A549 (cell line): ENCODE measurements at regions not wholly inside any gene's neighbourhood (a gene's known extent, or its start where the extent isn't known, plus 50 kb on each side); places are given as distances from the start of the nearest gene placed in this dataset.
"Not testable (repeated sequence)": the region's sequence is repeated elsewhere in the genome, so short reads cannot be mapped to it uniquely, and the experiment has no call there.

ENCODE experiments used
- ATAC-seq, 2 experiments: fragments of 200-7000 bp in 1 of 2; fragments of >200 bp in 1 of 2; cut with Nextera tagmentation in 1 of 2; cut with Tn5 transposase in 1 of 2; 3 replicates each; pipeline versions ENCODE4 v1.8.0 to v1.9.1; 2018 to 2020; ENCODE audit warnings: mild to moderate bottlenecking in 1 of 2, moderate library complexity in 1 of 2
- CTCF ChIA-PET: fragments of 300-600 bp; sonication (Branson Sonifier 250); formaldehyde crosslinking; extraction: SDS; loops from one replicate; lab custom pipeline; 2021; ENCODE audit warnings: antibody characterized with exemption, inconsistent platforms; lab: Yijun Ruan, JAX
- POLR2A ChIA-PET: fragments of 350-600 bp; formaldehyde crosslinking; extraction: SDS; loops from one replicate; lab custom pipeline; 2021; ENCODE audit warnings: antibody characterized with exemption, inconsistent platforms; lab: Yijun Ruan, JAX
- DNase-seq, 2 experiments: peaks; one replicate each; pipeline versions ENCODE4 v3.0.0 to v3.0.0-alpha.2; 2011 to 2016; ENCODE audit warnings: low read depth in 1 of 2, low spot score in 1 of 2
- FAIRE-seq: peaks from 2 replicates; lab custom pipeline; 2011; peaks lifted over from hg19 to GRCh38; lab: Jason Lieb, UNC
- H3K27ac ChIP-seq, 2 experiments: fragments of >200 bp; sonication (Bioruptor Twin); formaldehyde crosslinking; 3 replicates each; pipeline ENCODE4 v1.5.1; 2016 to 2017
- H3K4me1 ChIP-seq: fragments of >200 bp; sonication (Bioruptor Twin); formaldehyde crosslinking; 3 replicates; pipeline ENCODE4 v1.6.1; 2016
- H3K4me2 ChIP-seq: fragments of >200 bp; sonication (Bioruptor Twin); formaldehyde crosslinking; 3 replicates; pipeline ENCODE4 v1.6.1; 2016
- H3K4me3 ChIP-seq: fragments of >200 bp; sonication (Bioruptor Twin); formaldehyde crosslinking; 3 replicates; pipeline ENCODE4 v1.5.1; 2016
- H3K9me3 ChIP-seq: fragments of >200 bp; sonication (Bioruptor Twin); formaldehyde crosslinking; 3 replicates; pipeline ENCODE4 v1.6.1; 2016
- ATOH8 ChIP-seq: fragments of 250-450 bp; sonication (Bioruptor Pico); IDR thresholded peaks from 2 replicates; pipeline ENCODE4 v1.5.0; 2020; ENCODE audit warnings: low read depth, mild to moderate bottlenecking, moderate library complexity
- CBX8 ChIP-seq: fragments of 200-600 bp; sonication (generic); IDR thresholded peaks from 2 replicates; pipeline ENCODE4 v1.6.1; 2016
- CHD2 ChIP-seq: fragments of 150-350 bp; IDR thresholded peaks from 2 replicates; pipeline ENCODE4 v1.6.1; 2014; ENCODE audit warnings: low read length; ENCODE audit not compliant: partially characterized antibody
- EHF ChIP-seq: fragments of 250-450 bp; sonication (Bioruptor Pico); IDR thresholded peaks from 2 replicates; pipeline ENCODE4 v1.5.0; 2020; ENCODE audit warnings: mild to moderate bottlenecking
- EHMT2 ChIP-seq: fragments of 200-600 bp; sonication (generic); IDR thresholded peaks from 2 replicates; pipeline ENCODE4 v1.6.1; 2016; ENCODE audit warnings: antibody characterized with exemption, low read depth, mild to moderate bottlenecking, moderate library complexity
- GATA3 ChIP-seq: IDR thresholded peaks from 2 replicates; pipeline ENCODE4 v1.6.1; 2012; ENCODE audit warnings: borderline replicate concordance
- HEYL ChIP-seq: fragments of 250-450 bp; sonication (Bioruptor Pico); IDR thresholded peaks from 2 replicates; pipeline ENCODE4 v1.8.0; 2021; ENCODE audit warnings: mild to moderate bottlenecking, moderate library complexity
- HOXA7 ChIP-seq: fragments of 250-450 bp; sonication (Bioruptor Pico); IDR thresholded peaks from 2 replicates; pipeline ENCODE4 v1.5.0; 2020; ENCODE audit warnings: mild to moderate bottlenecking, moderate library complexity
- HOXB5 ChIP-seq: fragments of 250-450 bp; sonication (Bioruptor Pico); IDR thresholded peaks from 2 replicates; pipeline ENCODE4 v1.5.0; 2020; ENCODE audit warnings: mild to moderate bottlenecking, moderate library complexity
- JUNB ChIP-seq: fragments of >200 bp; sonication (Bioruptor Twin); formaldehyde crosslinking; IDR thresholded peaks from 2 replicates; pipeline ENCODE4 v1.6.1; 2016
- MAZ ChIP-seq: fragments of 150-350 bp; IDR thresholded peaks from 2 replicates; pipeline ENCODE4 v1.6.1; 2014; ENCODE audit warnings: antibody characterized with exemption, low read depth, low read length, borderline replicate concordance
- NPAS2 ChIP-seq: fragments of 250-450 bp; sonication (Bioruptor Pico); IDR thresholded peaks from 2 replicates; pipeline ENCODE4 v1.8.0; 2022; ENCODE audit warnings: mild to moderate bottlenecking, moderate library complexity, borderline replicate concordance
- PHF8 ChIP-seq: fragments of 200-600 bp; sonication (generic); IDR thresholded peaks from 2 replicates; pipeline ENCODE4 v1.6.1; 2016; ENCODE audit warnings: low read depth, mild to moderate bottlenecking, antibody characterized with exemption, moderate library complexity, borderline replicate concordance
- RAD21 ChIP-seq, 2 experiments: fragments of >200 bp in 1 of 2; sonication (Bioruptor Twin) in 1 of 2; formaldehyde crosslinking in 1 of 2; IDR thresholded peaks in 1 of 2; conservative IDR thresholded peaks in 1 of 2; 2 replicates in 1 of 2; 3 replicates in 1 of 2; pipeline ENCODE4 v1.6.1; 2012 to 2018; ENCODE audit warnings: inconsistent platforms in 1 of 2
- RARB ChIP-seq: fragments of 250-450 bp; sonication (Bioruptor Pico); IDR thresholded peaks from 2 replicates; pipeline ENCODE4 v1.8.0; 2021; ENCODE audit warnings: mild to moderate bottlenecking, moderate library complexity
- RCOR1 ChIP-seq: fragments of 150-350 bp; IDR thresholded peaks from 2 replicates; pipeline ENCODE4 v1.6.1; 2014; ENCODE audit warnings: antibody characterized with exemption, low read length, low read depth
- ZC3H11A ChIP-seq: fragments of 450-650 bp; IDR thresholded peaks from 2 replicates; pipeline ENCODE4 v1.6.1; 2014; ENCODE audit warnings: antibody characterized with exemption, mild to moderate bottlenecking
- ZFP36 ChIP-seq: fragments of 450-650 bp; IDR thresholded peaks from 2 replicates; pipeline ENCODE4 v1.6.1; 2014; ENCODE audit warnings: borderline replicate concordance; ENCODE audit not compliant: partially characterized antibody
- WGBS: methylation state at CpG from one replicate; pipeline ENCODE4 v1.1.6; 2017; ENCODE audit errors: missing lambda C conversion rate; 5-methylcytosine and 5-hydroxymethylcytosine counted together
- TF ChIP-seq, protein P1 (sequence below): IDR thresholded peaks from 2 replicates; pipeline ENCODE4 v1.6.1; 2012; ENCODE audit warnings: low read depth, borderline replicate concordance
- TF ChIP-seq, protein P2 (sequence below): fragments of 150-350 bp; IDR thresholded peaks from 2 replicates; pipeline ENCODE4 v1.6.1; 2014; ENCODE audit warnings: low read depth, mild to moderate bottlenecking, low read length

DNA sequence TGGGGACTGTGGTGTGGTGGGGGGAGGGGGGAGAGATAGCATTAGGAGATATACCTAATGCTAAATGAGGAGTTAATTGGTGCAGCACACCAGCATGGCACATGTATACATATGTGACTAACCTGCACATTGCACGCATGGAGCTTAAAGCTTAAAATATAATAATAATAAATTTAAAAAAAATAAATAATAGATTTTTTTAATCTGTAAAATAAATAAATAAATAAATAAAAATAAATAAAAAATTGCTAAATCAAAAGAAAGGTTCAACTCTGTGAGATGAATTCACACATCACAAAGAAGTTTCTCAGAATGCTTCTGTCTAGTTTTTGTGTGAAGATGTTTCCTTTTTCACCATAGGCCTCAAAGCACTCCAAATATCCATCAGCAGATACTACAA lies 1793.7 kb downstream of the UQCRFS1 start:
- CTCF ChIA-PET, POLR2A ChIA-PET, ATAC-seq, DNase-seq, H3K9me3 ChIP-seq, FAIRE-seq, H3K27ac ChIP-seq, H3K4me2 ChIP-seq, H3K4me1 ChIP-seq, H3K4me3 ChIP-seq: not testable (repeated sequence)
- WGBS, result 96% methylated on average over 1 of the region's 1 CpG

DNA sequence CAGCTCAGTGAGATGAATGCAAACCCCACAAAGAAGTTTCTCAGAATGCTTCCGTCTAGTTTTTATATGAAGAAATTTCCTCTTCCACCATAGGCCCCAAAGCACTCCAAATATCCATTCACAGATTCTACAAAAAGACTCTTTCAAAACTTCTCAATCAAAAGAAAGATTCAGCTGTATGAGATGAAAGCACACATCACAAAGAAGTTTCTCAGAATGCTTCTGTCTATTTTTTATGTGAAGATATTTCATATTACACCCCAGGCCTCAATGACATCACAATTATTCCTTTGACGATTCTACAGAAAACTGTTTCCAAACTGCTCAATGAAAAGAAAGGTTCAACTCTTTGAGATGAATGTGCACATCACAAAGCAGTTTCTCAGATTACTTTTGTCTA lies 1819.4 kb downstream of the UQCRFS1 start:
- H3K9me3 ChIP-seq, result peaks cover 12% of the 10 kb centered on the region; the same call in 2 of the 3 replicates
- DNase-seq, result no peak
- H3K4me2 ChIP-seq, result no peak overlapping the region
- TF ChIP-seq EHMT2, result no peak
- TF ChIP-seq EHF (CRISPR knock-in tag), result no peak
- TF ChIP-seq, protein P1, sequence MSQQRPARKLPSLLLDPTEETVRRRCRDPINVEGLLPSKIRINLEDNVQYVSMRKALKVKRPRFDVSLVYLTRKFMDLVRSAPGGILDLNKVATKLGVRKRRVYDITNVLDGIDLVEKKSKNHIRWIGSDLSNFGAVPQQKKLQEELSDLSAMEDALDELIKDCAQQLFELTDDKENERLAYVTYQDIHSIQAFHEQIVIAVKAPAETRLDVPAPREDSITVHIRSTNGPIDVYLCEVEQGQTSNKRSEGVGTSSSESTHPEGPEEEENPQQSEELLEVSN, result no peak
- no peak for TF ChIP-seq JUNB
- TF ChIP-seq RARB, result no peak
- TF ChIP-seq CBX8, result no peak
- TF ChIP-seq PHF8, result no peak
- TF ChIP-seq MAZ, result no peak
- TF ChIP-seq ATOH8 (CRISPR knock-in tag), result no peak
- no peak for TF ChIP-seq RAD21 (conservative IDR thresholded peaks at IDR 0.05 in 1 of 2, IDR thresholded peaks at IDR 0.05 in 1 of 2)
- no peak for TF ChIP-seq HOXB5 (CRISPR knock-in tag)
- no peak for TF ChIP-seq ZC3H11A
- no peak for TF ChIP-seq ZFP36
- TF ChIP-seq HOXA7 (CRISPR knock-in tag), result no peak
- TF ChIP-seq RCOR1, result no peak
- TF ChIP-seq HEYL (CRISPR knock-in tag), result no peak
- TF ChIP-seq, all 56 proteins: peak for 0
- ChIA-PET POLR2A (no interaction called here), CTCF (no interaction called here)
- FAIRE-seq (no peak), ATAC-seq (no peak)
- 55% methylated on average over 2 of the region's 2 CpGs for WGBS
- no peak overlapping the region for H3K27ac ChIP-seq
- H3K4me1 ChIP-seq, result no peaks in the 10 kb centered on the region
- H3K4me3 ChIP-seq, result no peak overlapping the region

DNA sequence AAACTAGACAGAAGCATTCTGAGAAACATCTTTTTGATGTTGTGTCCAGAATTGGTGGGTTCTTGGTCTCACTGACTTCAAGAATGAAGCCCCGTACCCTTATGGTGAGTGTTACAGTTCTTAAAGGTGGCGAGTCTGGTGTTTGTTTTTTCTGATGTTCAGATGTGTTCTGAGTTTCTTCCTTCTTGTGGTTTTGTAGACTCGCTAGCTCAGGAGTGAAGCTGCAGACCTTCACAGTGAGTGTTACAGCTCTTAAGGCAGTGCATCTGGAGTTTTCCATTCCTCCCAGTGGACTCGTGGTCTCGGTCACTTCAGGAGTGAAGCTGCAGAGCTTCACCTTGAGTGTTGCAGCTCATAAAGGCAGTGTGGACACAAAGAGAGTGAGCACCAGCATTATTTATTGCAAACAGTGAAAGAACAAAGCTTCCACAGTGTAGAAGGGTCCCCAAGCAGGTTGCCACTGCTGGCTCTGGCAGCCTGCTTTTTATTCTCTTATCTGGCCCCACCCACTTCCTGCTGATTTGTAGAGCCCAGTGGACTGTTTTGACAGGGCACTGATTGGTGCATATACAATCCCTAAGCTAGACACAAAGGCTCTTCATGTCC lies 1820.8 kb downstream of the UQCRFS1 start:
- ChIA-PET CTCF (no interaction called here), POLR2A (no interaction called here)
- H3K4me2 ChIP-seq, result no peak overlapping the region
- TF ChIP-seq RAD21 (conservative IDR thresholded peaks at IDR 0.05 in 1 of 2, IDR thresholded peaks at IDR 0.05 in 1 of 2), result no peak
- TF ChIP-seq GATA3, result no peak
- TF ChIP-seq NPAS2 (CRISPR knock-in tag), result no peak
- TF ChIP-seq, protein P2, sequence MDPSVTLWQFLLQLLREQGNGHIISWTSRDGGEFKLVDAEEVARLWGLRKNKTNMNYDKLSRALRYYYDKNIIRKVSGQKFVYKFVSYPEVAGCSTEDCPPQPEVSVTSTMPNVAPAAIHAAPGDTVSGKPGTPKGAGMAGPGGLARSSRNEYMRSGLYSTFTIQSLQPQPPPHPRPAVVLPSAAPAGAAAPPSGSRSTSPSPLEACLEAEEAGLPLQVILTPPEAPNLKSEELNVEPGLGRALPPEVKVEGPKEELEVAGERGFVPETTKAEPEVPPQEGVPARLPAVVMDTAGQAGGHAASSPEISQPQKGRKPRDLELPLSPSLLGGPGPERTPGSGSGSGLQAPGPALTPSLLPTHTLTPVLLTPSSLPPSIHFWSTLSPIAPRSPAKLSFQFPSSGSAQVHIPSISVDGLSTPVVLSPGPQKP, result no peak
- TF ChIP-seq CHD2, result no peak
- TF ChIP-seq, protein P1, result no peak
- H3K4me1 ChIP-seq, result no peaks in the 10 kb centered on the region
- H3K4me3 ChIP-seq, result no peak overlapping the region
- 18% methylated on average over 5 of the region's 5 CpGs for WGBS
- DNase-seq (no peak), ATAC-seq (no peak), FAIRE-seq (no peak)
- no peak overlapping the region for H3K27ac ChIP-seq
- H3K9me3 ChIP-seq, result peaks cover 12% of the 10 kb centered on the region; the same call in 2 of the 3 replicates
